ENCODE measurements at regions not wholly inside any gene's neighbourhood (a gene's known extent, or its start where the extent isn't known, plus 50 kb on each side); places are given as distances from the start of the nearest gene placed in this dataset.

DNA sequence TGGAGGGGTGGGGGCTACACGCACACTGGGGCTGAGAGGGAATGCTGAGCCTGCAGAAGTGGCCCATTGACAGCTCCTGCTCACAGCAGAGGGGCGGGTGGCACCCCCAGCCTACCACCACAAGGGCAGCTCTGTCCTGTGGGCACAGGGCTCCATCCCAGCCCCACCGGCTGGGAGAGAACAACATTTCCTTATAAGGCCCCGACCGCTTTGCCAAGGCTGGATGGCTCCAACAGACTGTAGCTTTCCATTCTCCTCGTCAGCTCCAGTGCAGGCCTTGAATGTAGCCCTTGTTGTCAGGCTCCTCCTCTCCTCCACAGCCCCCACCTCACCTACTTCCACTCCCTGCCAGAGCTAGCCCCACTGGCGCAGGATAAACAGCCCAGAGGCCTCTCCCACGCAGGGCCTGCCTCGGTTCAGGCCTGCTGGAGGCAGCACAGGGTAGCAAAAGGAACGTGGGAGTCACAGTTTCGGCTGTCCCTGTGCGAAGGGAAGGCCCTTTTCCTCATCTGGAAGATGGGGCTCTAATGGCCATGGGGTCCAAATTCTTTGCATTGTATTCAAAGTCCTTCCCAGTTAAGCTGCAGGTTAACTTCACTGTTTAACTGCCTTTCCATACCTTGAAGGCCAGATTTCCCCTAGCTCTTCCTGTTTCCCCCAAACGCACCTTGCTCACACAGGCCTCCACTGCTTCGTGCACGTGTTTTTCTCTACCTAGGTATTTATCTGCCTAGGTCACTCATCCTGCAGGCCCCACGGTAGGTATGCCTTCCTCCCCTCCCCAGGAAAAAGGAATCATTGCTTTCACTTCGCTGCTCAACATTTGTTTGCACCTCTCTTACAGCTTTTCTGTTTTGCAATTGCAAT, 101.6 kb upstream of the LPP start:
- TF ChIP-seq, protein P1, sequence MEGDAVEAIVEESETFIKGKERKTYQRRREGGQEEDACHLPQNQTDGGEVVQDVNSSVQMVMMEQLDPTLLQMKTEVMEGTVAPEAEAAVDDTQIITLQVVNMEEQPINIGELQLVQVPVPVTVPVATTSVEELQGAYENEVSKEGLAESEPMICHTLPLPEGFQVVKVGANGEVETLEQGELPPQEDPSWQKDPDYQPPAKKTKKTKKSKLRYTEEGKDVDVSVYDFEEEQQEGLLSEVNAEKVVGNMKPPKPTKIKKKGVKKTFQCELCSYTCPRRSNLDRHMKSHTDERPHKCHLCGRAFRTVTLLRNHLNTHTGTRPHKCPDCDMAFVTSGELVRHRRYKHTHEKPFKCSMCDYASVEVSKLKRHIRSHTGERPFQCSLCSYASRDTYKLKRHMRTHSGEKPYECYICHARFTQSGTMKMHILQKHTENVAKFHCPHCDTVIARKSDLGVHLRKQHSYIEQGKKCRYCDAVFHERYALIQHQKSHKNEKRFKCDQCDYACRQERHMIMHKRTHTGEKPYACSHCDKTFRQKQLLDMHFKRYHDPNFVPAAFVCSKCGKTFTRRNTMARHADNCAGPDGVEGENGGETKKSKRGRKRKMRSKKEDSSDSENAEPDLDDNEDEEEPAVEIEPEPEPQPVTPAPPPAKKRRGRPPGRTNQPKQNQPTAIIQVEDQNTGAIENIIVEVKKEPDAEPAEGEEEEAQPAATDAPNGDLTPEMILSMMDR (IDR thresholded peaks at IDR 0.05; ENCODE audit: insufficient read depth, low read depth, low read length, missing control alignments): no peak
- no peak overlapping the region for H3K4me3 ChIP-seq (ENCODE audit: low read depth, low read length)
- DNase-seq (ENCODE audit: low read depth): no peak

DNA sequence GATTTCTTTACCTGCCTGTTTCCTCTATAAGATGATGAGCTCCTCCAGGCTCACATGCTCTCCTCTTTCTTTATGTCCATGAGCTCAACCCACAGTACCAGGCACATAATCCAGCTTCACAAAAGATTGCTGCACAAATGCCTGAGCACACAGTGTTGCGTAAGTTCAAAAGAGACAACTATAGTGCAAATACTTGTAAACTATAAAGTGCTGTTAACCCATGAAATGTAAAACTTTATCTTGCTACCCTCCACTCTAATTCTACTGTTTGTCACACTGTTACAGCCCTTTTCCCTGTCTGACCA, 101.0 kb upstream of the LPP start:
- DNase-seq (ENCODE audit: low read depth): no peak
- no peak overlapping the region for H3K4me3 ChIP-seq (ENCODE audit: low read depth, low read length)
- TF ChIP-seq, protein P1 (IDR thresholded peaks at IDR 0.05; ENCODE audit: insufficient read depth, low read depth, low read length, missing control alignments): no peak

DNA sequence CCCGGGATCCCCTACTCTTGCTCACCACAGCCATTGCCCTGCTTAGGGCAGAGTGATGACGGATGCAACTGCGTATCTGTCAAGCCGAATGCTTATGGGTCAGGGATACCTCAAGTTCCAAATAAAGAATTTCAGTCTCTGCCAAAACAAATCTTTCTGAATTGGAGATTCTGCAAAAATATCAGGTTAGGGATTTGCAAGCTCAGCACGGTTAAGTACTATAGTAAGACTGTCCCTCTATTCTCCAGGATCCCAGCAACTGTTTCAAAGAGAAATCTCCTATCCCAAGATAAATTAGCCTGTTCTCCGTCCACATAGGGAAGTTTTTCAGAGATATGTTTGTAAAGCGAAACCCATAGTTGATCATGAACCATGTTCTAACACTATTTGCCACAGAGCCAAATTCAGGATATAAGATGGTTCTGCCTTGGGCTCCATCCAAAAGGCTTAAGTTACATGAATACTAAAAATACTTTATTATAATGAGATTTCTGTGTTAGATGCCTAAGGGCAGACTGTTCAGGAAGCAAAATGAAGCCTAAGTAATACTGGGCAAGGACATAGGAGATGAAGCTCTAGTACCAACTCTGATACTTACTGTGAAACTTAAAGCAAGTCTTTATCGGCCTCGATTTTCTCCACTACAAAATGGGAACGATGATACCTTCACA, 100.1 kb upstream of the LPP start:
- no peak overlapping the region for H3K4me3 ChIP-seq (ENCODE audit: low read depth, low read length)
- TF ChIP-seq, protein P1 (IDR thresholded peaks at IDR 0.05; ENCODE audit: insufficient read depth, low read depth, low read length, missing control alignments): no peak
- no peak for DNase-seq (ENCODE audit: low read depth)

DNA sequence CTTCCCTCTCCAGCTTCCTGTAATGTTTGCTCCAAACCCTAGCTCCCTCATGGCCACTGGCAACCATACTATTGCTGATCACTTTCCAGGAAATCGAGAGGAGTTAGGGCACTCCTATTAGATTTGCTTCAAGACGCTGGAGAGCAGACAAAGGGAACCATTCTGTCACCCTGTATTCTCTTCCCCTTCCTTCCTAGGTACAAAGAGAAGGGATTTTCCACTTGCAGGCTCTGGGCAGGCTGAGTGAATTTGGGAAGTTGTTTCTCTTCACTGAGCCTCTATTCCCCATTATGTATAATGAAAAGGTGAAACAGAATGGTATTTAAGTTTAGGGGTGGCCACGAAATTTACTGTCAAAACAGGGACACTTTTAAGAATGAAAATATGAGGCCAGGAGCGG, 99.4 kb upstream of the LPP start:
- H3K4me3 ChIP-seq (ENCODE audit: low read depth, low read length): no peak overlapping the region
- TF ChIP-seq, protein P1 (IDR thresholded peaks at IDR 0.05; ENCODE audit: insufficient read depth, low read depth, low read length, missing control alignments): no peak
- no peak for DNase-seq (ENCODE audit: low read depth)

DNA sequence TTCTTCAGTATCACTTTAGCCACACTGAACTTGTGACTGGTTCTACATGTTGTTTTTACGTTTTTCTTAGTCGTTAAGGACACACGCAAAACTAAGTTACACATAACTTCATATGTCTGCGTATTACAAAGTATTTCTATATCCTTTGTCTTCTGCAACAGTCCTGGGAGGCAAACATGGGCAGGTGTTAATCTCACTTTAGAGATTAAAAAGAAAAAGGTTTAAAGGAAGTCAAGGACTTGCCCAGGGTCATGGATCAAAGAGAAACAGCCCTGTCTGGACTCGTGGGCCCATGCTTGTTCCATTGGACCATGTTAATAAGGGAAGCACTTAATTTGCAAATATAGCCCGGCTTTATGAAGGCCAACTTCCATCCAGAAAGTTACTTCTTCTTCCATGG, 98.6 kb upstream of the LPP start:
- no peak overlapping the region for H3K4me3 ChIP-seq (ENCODE audit: low read depth, low read length)
- DNase-seq (ENCODE audit: low read depth): no peak
- TF ChIP-seq, protein P1 (IDR thresholded peaks at IDR 0.05; ENCODE audit: insufficient read depth, low read depth, low read length, missing control alignments): no peak

DNA sequence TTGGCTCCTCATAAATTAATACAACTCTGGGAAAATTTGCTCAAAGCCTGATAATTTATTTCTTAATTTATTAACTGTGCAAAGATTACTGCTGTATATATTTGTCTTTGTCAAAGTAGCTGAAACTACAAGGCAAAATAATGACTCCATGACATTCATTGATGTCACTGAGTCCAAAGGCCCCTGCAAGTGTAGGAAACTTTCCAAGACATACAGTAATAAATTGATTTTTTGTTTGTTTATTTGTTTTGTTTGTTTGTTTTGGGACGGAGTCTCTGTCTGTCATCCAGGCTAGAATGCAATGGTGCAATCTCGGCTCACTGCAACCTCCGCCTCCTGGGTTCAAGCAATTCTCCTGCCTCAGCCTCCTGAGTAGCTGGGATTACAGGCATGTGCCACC, 96.8 kb upstream of the LPP start:
- DNase-seq (ENCODE audit: low read depth): no peak
- H3K4me3 ChIP-seq (ENCODE audit: low read depth, low read length): no peak overlapping the region
- TF ChIP-seq, protein P1 (IDR thresholded peaks at IDR 0.05; ENCODE audit: insufficient read depth, low read depth, low read length, missing control alignments): no peak
